ENCODE measurements at regions not wholly inside any gene's neighbourhood (a gene's known extent, or its start where the extent isn't known, plus 50 kb on each side); places are given as distances from the start of the nearest gene placed in this dataset.

- TF ChIP-seq CTCF (IDR thresholded peaks at IDR 0.05): no peak
- TF ChIP-seq POLR2AphosphoS5 (IDR thresholded peaks at IDR 0.05): no peak
Measured at GRCh38 chr12:38995249-38995648, 89.9 kb upstream of the CPNE8 start.
